ENCODE measurements at regions not wholly inside any gene's neighbourhood (a gene's known extent, or its start where the extent isn't known, plus 50 kb on each side); places are given as distances from the start of the nearest gene placed in this dataset.
"Not testable (repeated sequence)": the region's sequence is repeated elsewhere in the genome, so short reads cannot be mapped to it uniquely, and the experiment has no call there.

GRCh38 chr4:12926189-12927066, 557.7 kb downstream of the RAB28 start:
- peak; percentile 16 for DNase-seq

- no peak for DNase-seq
Measured at GRCh38 chr4:12924728-12925320, 559.3 kb downstream of the RAB28 start.

- DNase-seq = no peak
Measured at GRCh38 chr4:12924253-12924652, 559.9 kb downstream of the RAB28 start.

- no peak for DNase-seq
Measured at GRCh38 chr4:12912896-12913418, 571.2 kb downstream of the RAB28 start.

- no peak for DNase-seq
Measured at GRCh38 chr4:12911750-12912358, 572.3 kb downstream of the RAB28 start.

GRCh38 chr4:12903640-12904039, 580.5 kb downstream of the RAB28 start:
- DNase-seq = not testable (repeated sequence)

- DNase-seq = peak; percentile 51
Measured at GRCh38 chr4:12902735-12903134, 581.4 kb downstream of the RAB28 start.

- no peak for DNase-seq
Measured at GRCh38 chr4:12897954-12898353, 586.2 kb downstream of the RAB28 start.

GRCh38 chr4:12894062-12894461, 590.1 kb downstream of the RAB28 start:
- DNase-seq = peak; percentile 13

GRCh38 chr4:12889054-12889453, 595.1 kb downstream of the RAB28 start:
- peak; percentile 31 for DNase-seq

GRCh38 chr4:12884846-12885796, 599.0 kb downstream of the RAB28 start:
- no peak for DNase-seq

GRCh38 chr4:12881945-12882584, 602.1 kb downstream of the RAB28 start:
- DNase-seq = peak; percentile 70

GRCh38 chr4:12880844-12881243, 603.3 kb downstream of the RAB28 start:
- DNase-seq = no peak

GRCh38 chr4:12879496-12879895, 604.6 kb downstream of the RAB28 start:
- no peak for DNase-seq

- peak; percentile 89 for DNase-seq
Measured at GRCh38 chr4:12875640-12876243, 608.4 kb downstream of the RAB28 start.

GRCh38 chr4:12873351-12873750, 610.8 kb downstream of the RAB28 start:
- no peak for DNase-seq

- DNase-seq = peak; percentile 18
Measured at GRCh38 chr4:12861422-12861821, 622.7 kb downstream of the RAB28 start.

- DNase-seq = peak; percentile 97
Measured at GRCh38 chr4:12852338-12853307, 631.5 kb downstream of the RAB28 start.

GRCh38 chr4:12846368-12846767, 637.8 kb downstream of the RAB28 start:
- DNase-seq = peak; percentile 74

GRCh38 chr4:12844141-12844540, 640.0 kb downstream of the RAB28 start:
- DNase-seq = no peak

Data from DMS53 (cell line).